ENCODE measurements at regions not wholly inside any gene's neighbourhood (a gene's known extent, or its start where the extent isn't known, plus 50 kb on each side); places are given as distances from the start of the nearest gene placed in this dataset.
A peak's percentile ranks its signal among the peaks of the same experiment; 100 is the strongest.

DNA sequence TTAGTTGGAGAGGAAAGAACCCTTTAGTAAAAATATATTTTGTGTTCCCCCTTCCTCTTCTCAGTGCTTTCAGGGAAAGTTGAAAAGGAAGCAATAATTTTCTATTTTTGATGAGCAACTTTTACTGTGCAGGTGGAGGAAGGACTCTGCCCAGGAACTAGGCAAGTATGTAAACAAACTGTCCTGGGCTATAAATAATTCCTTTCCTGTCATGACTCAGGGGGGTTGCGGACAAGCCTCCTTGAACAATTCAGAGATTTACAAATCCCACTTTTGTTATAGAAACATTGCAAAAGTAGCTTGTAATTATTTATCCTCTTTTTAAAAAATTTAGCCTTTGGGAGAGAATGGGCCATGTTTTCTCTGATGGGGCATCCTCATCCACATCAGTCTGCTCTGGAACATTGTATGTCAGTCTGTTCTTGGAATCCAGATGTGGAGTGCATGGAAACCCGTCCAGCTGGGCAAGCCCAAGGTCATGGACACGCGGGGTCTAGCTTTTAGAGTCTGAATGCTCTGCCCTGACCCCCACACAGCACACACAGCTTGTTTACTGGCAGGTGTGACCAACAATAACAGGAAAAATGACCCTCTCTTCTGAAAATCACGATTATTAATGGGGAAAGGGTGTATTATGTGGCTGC, 127.6 kb downstream of the GADD45G start:
- no peaks in the 10 kb centered on the region for H3K9me3 Mint-ChIP-seq
- H3K27me3 Mint-ChIP-seq (ENCODE audit: low read depth): no peaks in the 10 kb centered on the region
- ATAC-seq (no peak), DNase-seq (no peak)
- H3K4me1 Mint-ChIP-seq (ENCODE audit: low read depth): peaks cover 4% of the 10 kb centered on the region
- H3K4me3 Mint-ChIP-seq: no peak overlapping the region
- H3K36me3 Mint-ChIP-seq (ENCODE audit: insufficient read depth): no peaks in the 10 kb centered on the region

DNA sequence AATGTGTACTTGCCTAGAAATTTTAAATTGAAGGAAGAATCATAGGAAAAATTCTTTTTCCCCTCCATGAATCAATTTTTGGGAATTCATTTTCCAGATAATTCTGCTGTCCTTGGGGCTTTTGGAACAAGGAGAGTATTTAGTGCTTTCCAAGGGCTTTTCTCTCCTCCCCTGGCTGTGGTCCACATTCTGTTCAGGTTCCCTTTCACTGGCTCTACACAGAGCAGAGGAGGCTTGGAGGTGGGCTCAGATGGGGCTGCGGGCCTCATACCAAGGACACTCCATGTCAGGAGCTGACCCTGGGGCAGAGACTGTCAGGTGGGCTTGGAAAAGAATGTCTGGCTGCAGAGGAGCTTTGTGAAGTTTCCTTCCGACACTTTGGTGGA, 128.1 kb downstream of the GADD45G start:
- DNase-seq (no peak), ATAC-seq (no peak)
- Mint-ChIP-seq H3K27me3 (ENCODE audit: low read depth) (no peaks in the 10 kb centered on the region), H3K4me3 (no peak overlapping the region), H3K9me3 (no peaks in the 10 kb centered on the region), H3K4me1 (ENCODE audit: low read depth) (peaks cover 4% of the 10 kb centered on the region), H3K36me3 (ENCODE audit: insufficient read depth) (no peaks in the 10 kb centered on the region)

DNA sequence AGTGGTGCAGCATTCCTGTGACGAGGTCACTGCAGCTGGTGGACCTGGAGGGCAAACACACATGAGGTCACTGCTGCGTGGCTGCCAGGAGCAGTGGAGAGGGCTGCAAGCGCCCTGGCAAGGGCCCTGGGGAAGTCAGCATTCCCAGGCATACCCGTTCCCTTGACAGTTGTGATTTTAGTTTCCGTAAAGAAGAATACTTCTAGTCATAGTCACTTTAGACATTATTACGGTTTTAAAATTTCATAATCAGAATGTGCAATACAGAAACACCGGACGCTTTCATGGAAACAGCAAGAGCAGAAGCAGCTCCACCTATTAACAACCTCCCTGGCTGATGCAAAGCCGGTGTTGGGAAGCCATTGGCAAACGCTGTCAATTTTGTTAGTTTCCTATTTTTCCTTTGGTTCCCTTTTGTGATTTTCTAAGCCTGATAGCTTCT, 129.8 kb downstream of the GADD45G start:
- H3K36me3 Mint-ChIP-seq (ENCODE audit: insufficient read depth): no peaks in the 10 kb centered on the region
- no peaks in the 10 kb centered on the region for H3K9me3 Mint-ChIP-seq
- DNase-seq (no peak), ATAC-seq (no peak)
- no peak overlapping the region for H3K4me3 Mint-ChIP-seq
- H3K27me3 Mint-ChIP-seq (ENCODE audit: low read depth): no peaks in the 10 kb centered on the region
- peaks cover 14% of the 10 kb centered on the region for H3K4me1 Mint-ChIP-seq (ENCODE audit: low read depth)

DNA sequence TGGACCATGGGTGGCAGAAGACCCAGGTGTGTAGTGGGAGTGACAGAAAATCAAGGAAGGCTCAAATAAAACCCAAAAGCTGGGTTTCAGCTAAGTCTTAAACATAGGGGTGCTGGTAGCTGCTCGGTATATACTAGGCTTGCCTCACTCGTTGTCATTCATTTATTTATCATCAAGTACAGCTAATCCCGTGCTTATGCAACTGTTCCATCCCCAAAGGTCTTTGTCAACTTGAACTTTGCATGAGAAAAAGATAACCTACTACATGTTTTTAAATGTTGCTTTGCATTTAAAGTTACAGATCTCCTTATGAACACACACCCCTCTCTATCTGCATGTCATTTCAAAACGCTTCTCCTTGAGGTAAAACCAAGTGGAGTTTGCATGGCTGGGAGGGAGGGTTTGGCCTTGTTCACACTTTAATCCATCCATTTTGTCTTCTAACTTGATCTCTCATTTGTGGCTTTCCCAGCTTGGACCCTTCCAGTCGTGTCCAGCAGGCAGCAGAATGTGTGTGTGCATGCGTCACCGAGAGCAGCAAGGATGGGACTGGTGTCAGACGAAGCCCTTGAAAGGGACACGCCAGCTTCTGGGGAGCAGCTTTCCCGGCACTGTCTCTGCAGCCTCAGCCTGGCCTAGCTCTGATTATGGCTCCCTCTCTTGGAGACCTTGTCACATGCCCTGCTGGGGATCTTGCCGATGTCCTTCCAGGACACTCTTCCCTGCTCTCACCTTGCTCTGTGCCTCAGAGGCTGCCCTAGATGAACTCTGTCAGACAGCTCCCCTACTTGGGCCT, 133.5 kb downstream of the GADD45G start:
- Mint-ChIP-seq H3K27me3 (ENCODE audit: low read depth) (no peaks in the 10 kb centered on the region), H3K36me3 (ENCODE audit: insufficient read depth) (no peaks in the 10 kb centered on the region), H3K4me3 (no peak overlapping the region), H3K9me3 (no peaks in the 10 kb centered on the region), H3K4me1 (ENCODE audit: low read depth) (peaks cover 44% of the 10 kb centered on the region)
- no peak for DNase-seq
- no peak for ATAC-seq

DNA sequence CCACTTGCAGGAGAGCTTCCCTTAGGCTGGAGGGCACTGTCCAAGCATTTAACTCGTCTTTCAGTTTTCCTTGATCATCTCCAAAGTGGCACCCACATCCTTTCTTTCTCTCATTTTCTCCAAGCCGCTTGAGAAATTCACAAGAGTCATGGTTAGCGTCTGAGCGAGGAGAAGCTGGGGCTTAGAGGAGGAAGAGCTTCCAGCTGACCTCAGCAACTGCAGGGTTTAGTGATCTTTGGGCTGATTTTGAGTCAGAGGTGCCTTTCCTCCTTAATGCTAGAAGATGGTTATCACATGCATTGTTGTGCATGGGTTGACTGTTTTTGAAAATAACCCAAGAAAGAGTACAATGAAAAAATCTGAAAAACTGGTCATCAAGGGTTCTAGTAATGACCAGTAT, 134.7 kb downstream of the GADD45G start:
- Mint-ChIP-seq H3K4me3 (no peak overlapping the region), H3K4me1 (ENCODE audit: low read depth) (peaks cover 54% of the 10 kb centered on the region), H3K36me3 (ENCODE audit: insufficient read depth) (no peaks in the 10 kb centered on the region), H3K9me3 (no peaks in the 10 kb centered on the region), H3K27me3 (ENCODE audit: low read depth) (no peaks in the 10 kb centered on the region)
- ATAC-seq (no peak), DNase-seq (no peak)

DNA sequence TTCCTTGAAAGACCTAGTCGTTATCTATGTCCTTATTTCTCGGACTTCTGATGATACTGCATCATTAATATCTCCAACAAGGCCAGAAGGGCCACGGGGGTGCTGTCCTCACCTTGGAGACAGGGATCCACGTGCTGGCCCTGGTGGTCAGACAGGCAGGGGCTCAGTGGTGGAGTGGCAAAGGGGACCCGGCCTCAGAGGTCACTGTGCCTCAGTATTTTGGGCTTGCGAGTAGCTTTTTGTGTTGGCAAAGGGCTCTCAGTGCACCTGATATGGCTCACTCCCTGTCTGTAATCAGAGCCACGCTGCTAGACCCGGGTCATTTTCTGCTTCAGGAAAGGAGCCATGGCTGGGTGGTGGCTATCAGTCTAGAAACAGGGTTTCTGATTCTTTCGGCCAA, 135.1 kb downstream of the GADD45G start:
- ATAC-seq (no peak), DNase-seq (no peak)
- Mint-ChIP-seq H3K36me3 (ENCODE audit: insufficient read depth) (no peaks in the 10 kb centered on the region), H3K4me3 (no peak overlapping the region), H3K27me3 (ENCODE audit: low read depth) (no peaks in the 10 kb centered on the region), H3K4me1 (ENCODE audit: low read depth) (peaks cover 58% of the 10 kb centered on the region), H3K9me3 (no peaks in the 10 kb centered on the region)

DNA sequence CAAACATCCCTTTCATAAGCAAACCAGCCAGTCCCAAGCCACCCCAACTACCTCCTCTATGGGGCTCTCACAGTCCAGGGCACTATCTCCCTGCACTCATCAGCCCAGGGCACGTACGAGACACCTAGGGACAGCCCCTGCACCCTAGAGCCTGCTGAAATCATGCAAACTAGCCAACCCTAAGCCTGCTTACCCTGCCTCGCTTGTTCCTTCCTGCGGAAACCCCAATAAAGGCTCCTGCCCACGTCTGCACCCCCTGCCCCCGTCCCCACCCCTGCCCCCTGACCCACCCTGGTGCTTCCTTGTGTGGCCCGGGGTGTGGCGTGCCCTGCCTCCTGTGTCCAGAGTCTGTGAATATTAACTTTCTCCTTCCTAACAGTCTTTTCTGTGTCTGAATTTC, 135.9 kb downstream of the GADD45G start:
- H3K9me3 Mint-ChIP-seq: no peaks in the 10 kb centered on the region
- ATAC-seq (peak; percentile 38 to 45), DNase-seq (no peak)
- peak overlapping the region; percentile 45 for H3K4me3 Mint-ChIP-seq
- no peaks in the 10 kb centered on the region for H3K36me3 Mint-ChIP-seq (ENCODE audit: insufficient read depth)
- H3K27me3 Mint-ChIP-seq (ENCODE audit: low read depth): no peaks in the 10 kb centered on the region
- H3K4me1 Mint-ChIP-seq (ENCODE audit: low read depth): peaks cover 63% of the 10 kb centered on the region

DNA sequence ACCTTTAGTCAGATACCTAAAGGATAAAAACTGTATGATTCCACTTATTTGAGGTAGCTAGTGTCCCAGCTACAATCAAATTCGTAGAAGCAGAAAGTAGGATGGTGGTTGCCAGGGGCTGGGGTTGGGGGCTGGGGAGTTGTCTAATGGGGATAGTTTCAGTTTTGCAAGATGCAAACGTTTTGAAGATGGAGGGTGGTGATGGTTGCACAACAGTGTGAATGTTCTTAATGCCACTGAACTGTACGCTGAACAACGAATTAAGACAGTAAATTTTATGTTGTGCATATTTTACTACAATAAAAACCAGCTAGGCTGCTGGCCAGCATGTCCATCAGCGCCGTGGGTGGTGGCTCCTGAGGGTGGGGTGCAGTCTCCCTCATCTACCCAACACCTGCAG, 137.8 kb downstream of the GADD45G start:
- DNase-seq: no peak
- Mint-ChIP-seq H3K9me3 (no peaks in the 10 kb centered on the region), H3K36me3 (ENCODE audit: insufficient read depth) (no peaks in the 10 kb centered on the region), H3K4me1 (ENCODE audit: low read depth) (peaks cover 75% of the 10 kb centered on the region), H3K4me3 (peak overlapping the region; percentile 13), H3K27me3 (ENCODE audit: low read depth) (no peaks in the 10 kb centered on the region)
- no peak for ATAC-seq

DNA sequence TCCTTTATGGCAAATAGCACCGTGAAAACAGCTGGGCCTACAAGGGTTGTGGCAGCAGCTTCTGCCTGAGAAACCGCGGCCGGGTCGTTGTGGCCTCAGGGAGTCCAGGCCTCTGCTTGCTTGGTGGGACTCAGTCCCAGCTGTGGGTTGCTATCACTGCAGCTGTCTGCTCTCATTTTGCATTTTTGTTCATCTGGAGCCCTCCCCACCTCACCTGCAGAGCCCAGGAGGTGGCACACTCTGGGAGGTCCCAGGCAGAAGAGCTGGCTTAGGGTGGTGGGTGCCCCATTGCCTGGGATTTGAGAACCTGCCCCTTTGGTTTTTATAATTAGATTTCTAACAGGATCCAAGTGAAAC, 138.4 kb downstream of the GADD45G start:
- Mint-ChIP-seq H3K4me1 (ENCODE audit: low read depth) (peaks cover 80% of the 10 kb centered on the region), H3K4me3 (peak overlapping the region; percentile 54), H3K36me3 (ENCODE audit: insufficient read depth) (no peaks in the 10 kb centered on the region), H3K27me3 (ENCODE audit: low read depth) (no peaks in the 10 kb centered on the region), H3K9me3 (no peaks in the 10 kb centered on the region)
- ATAC-seq (peak in 1 of 2 donors; percentile 23), DNase-seq (no peak)

DNA sequence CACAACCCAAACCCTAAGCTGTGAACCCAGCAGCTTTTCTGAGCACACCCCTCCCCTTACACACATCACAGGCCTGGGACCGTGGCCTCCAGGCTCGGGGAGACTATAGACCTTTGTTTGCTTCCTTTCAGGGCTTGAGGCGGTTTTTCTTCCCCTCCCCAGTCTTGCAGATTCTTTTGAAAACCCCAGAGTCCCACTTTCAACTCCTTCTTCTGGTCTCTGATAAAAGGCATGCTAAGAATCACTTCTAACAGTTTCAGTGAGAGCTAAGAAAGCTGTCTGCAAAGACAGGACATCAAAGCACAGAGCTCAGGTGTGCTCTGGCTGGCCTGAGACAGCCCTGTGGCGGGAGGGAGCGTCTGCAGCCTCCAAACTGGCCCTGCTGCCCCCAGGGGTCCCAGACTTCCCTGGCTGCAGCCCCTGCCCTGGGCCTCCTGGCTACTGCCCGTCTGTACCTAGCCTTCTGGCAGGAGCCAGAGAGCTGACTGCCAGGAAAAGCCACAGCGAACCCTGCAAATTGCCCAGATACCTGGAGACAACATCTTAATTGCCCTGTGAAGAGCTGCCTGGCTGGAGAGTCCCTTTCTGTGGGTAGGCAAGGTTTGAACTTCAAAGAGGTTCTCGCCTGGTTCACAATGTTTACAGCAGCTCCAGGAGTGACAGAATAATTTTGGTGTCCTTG, 138.9 kb downstream of the GADD45G start:
- Mint-ChIP-seq H3K9me3 (no peaks in the 10 kb centered on the region), H3K36me3 (ENCODE audit: insufficient read depth) (no peaks in the 10 kb centered on the region), H3K4me3 (peak overlapping the region; percentile 54), H3K4me1 (ENCODE audit: low read depth) (peaks cover 84% of the 10 kb centered on the region), H3K27me3 (ENCODE audit: low read depth) (no peaks in the 10 kb centered on the region)
- DNase-seq: peak; percentile 17
- peak; percentile 61 to 62 for ATAC-seq

DNA sequence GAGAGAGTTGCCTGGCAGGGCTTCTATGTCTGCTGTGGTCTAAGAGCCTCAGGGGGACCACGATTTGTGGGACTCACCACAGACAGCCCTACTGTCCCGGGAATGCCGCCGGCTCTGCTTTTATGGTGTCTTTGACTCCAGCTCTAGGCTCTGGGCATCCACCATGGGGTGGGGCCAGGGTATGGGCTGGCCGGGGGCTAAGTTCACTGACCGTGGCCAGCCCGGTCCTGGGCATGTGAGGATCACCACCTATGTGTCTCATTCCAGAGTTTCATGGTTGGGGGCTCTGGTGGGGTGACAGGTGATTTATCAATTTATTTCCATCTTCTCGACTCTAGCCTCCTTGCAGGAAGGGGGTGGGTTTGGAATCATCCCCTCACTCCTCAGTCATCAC, 139.4 kb downstream of the GADD45G start:
- peaks cover 82% of the 10 kb centered on the region for H3K4me1 Mint-ChIP-seq (ENCODE audit: low read depth)
- ATAC-seq: no peak

DNA sequence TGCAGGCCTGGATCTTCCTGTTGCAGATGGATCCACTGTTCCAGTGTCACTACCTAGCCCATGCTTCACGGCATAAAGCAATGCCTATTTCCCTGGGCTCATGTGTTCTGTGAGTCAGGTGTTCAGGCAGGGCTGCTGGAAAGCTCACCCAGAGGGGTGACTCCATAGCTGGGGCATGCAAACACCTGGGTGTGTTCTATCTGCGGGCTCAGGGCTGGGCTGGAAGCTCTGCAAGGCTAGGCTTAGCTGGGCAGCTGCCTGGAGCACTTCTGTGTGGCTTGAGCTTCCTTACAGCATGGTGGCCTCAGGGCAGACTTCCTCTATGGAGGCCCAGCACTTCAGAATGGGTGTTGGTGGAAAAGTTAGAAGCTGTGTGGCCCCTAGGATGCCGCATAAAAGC, 139.9 kb downstream of the GADD45G start:
- no peaks in the 10 kb centered on the region for H3K36me3 Mint-ChIP-seq (ENCODE audit: insufficient read depth)
- peak overlapping the region; percentile 26 for H3K4me3 Mint-ChIP-seq
- DNase-seq (no peak), ATAC-seq (no peak)
- peaks cover 82% of the 10 kb centered on the region for H3K4me1 Mint-ChIP-seq (ENCODE audit: low read depth)
- H3K9me3 Mint-ChIP-seq: no peaks in the 10 kb centered on the region
- H3K27me3 Mint-ChIP-seq (ENCODE audit: low read depth): no peaks in the 10 kb centered on the region

More for the DNA sequence above, 139.4 kb downstream of the GADD45G start:
- no peaks in the 10 kb centered on the region for H3K9me3 Mint-ChIP-seq
- no peak for DNase-seq
- no peaks in the 10 kb centered on the region for H3K27me3 Mint-ChIP-seq (ENCODE audit: low read depth)
- no peaks in the 10 kb centered on the region for H3K36me3 Mint-ChIP-seq (ENCODE audit: insufficient read depth)
- H3K4me3 Mint-ChIP-seq: peak overlapping the region; percentile 26

DNA sequence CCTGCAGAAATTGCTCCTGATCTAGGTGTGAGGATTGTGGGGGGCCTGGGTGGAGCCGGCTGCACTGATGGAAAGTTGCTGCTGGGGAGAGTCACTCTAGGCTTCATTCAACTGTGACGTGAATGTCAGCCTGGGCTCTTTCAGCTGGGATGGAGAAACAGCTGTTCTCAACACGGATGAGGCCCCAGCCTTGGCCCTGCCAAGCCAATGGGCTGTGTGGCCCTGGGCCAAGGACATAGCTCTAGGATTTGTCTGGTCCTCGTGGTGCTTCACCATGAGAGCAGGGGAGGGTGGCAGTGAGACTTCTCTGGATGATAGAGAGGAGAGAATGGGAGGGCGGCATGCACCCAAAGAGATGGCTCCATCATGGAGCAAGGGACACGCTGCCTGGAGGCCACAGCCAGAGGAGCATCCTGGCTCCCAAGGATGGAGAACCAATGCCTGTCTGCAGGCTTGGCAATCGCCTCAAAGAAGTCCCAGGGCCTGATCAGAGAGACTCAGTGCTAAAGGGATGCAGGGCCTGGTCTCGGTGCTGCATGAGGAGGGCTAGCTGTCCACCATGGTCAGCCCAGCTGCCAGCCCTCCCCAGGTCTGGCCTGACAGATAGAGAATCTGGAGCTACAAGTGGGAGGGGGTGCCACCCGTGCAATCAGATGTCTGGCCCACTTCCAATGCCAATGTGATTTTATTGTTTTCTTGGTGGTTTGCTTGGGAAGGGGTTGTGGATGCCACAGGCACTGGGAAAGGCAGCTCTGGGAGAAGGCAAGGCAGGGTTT, 141.0 kb downstream of the GADD45G start:
- DNase-seq: no peak
- H3K4me3 Mint-ChIP-seq: no peak overlapping the region
- H3K4me1 Mint-ChIP-seq (ENCODE audit: low read depth): peaks cover 71% of the 10 kb centered on the region
- ATAC-seq: no peak
- no peaks in the 10 kb centered on the region for H3K36me3 Mint-ChIP-seq (ENCODE audit: insufficient read depth)
- H3K27me3 Mint-ChIP-seq (ENCODE audit: low read depth): no peaks in the 10 kb centered on the region
- H3K9me3 Mint-ChIP-seq: no peaks in the 10 kb centered on the region

DNA sequence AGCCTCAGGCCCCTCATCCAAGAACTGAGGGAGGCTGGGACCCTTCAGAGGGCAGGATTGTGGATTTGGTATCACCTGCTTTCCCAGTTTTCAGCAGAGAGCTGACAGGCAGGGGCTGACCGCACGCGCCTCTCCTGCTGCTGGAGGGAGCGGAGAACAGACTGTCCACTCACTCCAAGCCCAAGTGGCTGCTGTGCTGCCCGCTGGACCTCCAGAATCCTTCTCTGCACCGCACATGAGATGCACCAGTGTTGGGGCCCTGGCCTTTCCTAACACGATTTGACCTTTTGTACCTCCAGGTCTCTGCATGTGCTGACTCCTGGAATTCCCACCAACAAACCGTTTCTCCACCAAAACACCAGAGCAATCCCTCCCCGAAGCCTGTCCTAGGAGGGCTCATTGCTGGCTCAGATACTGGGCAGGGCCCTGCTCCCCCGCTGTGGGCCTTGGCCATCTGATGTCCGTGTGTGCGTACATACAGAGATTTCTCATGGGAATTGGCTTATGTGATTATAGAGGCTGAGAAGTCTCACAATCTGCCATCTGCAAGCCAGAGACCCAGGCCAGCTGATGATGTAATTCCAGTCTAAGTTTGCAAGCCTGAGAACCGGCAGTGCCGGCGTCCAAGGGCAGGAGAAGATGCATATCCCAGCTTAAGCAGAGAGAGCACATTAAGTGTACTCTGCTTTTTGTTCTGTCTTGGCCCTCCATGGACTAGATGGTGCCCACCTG, 141.7 kb downstream of the GADD45G start:
- Mint-ChIP-seq H3K36me3 (ENCODE audit: insufficient read depth) (no peaks in the 10 kb centered on the region), H3K4me3 (no peak overlapping the region), H3K4me1 (ENCODE audit: low read depth) (peaks cover 66% of the 10 kb centered on the region), H3K9me3 (no peaks in the 10 kb centered on the region), H3K27me3 (ENCODE audit: low read depth) (no peaks in the 10 kb centered on the region)
- ATAC-seq: no peak
- DNase-seq: no peak

Data from activated T-cell treated with anti-CD3 and anti-CD28 coated beads, Interleukin-2, amount 50 U/mL, for 4 hours (primary cell).